ENCODE measurements at regions not wholly inside any gene's neighbourhood (a gene's known extent, or its start where the extent isn't known, plus 50 kb on each side); places are given as distances from the start of the nearest gene placed in this dataset.

DNA sequence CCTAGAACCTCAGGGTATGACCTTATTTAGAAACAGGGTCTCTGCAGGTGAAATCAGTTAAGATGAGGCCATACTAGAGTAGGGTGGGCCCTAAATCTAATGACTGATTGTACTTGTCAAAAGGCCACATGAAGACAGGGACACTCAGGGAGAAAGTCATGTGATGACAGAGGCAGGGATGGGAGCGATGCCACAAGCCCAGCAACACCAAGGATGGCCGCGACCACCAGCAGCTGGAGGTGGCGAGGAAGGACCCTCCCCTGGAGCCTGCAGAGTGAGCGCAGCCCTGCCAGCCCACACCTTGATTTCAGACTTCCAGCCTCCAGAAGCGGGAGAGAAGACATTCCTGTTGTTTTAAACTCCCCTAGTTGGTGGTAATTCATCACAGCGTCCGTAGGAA, 199.9 kb downstream of the PHETA1 start:
- TF ChIP-seq POLR2AphosphoS5 (IDR thresholded peaks at IDR 0.05; ENCODE audit: low read depth) (no peak), SPI1 (IDR thresholded peaks at IDR 0.05; ENCODE audit: borderline replicate concordance, low read depth) (no peak)
- TF ChIP-seq, protein P1, sequence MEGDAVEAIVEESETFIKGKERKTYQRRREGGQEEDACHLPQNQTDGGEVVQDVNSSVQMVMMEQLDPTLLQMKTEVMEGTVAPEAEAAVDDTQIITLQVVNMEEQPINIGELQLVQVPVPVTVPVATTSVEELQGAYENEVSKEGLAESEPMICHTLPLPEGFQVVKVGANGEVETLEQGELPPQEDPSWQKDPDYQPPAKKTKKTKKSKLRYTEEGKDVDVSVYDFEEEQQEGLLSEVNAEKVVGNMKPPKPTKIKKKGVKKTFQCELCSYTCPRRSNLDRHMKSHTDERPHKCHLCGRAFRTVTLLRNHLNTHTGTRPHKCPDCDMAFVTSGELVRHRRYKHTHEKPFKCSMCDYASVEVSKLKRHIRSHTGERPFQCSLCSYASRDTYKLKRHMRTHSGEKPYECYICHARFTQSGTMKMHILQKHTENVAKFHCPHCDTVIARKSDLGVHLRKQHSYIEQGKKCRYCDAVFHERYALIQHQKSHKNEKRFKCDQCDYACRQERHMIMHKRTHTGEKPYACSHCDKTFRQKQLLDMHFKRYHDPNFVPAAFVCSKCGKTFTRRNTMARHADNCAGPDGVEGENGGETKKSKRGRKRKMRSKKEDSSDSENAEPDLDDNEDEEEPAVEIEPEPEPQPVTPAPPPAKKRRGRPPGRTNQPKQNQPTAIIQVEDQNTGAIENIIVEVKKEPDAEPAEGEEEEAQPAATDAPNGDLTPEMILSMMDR (IDR thresholded peaks at IDR 0.05; ENCODE audit: insufficient read depth, low read length), result no peak

Measured in HL-60 (cell line).